Heart left ventricle (tissue), 16 donors: ENCODE measurements at regions not wholly inside any gene's neighbourhood (a gene's known extent, or its start where the extent isn't known, plus 50 kb on each side); places are given as distances from the start of the nearest gene placed in this dataset.

Experiments
- ATAC-seq, 4 donors: fragments of 200-7000 bp; cut with Tn5 transposase; one replicate each; pipeline ENCODE4 v1.9.1; 2020 to 2022; ENCODE audit warnings: moderate library complexity in 4 of 4, mild to moderate bottlenecking in 3 of 4, moderate number of reproducible peaks in 1 of 4
- DNase-seq, 5 donors: peaks; one replicate each; pipeline ENCODE4 v3.0.0-alpha.2; 2020
- H3K27ac ChIP-seq, 12 donors: fragments of 200-600 bp; sonication (generic) in 4 of 12; one replicate each; pipeline versions ENCODE4 v1.5.0 to v1.8.0; 2016 to 2022; ENCODE audit warnings: mild to moderate bottlenecking in 2 of 12
- H3K27me3 ChIP-seq, 9 donors: fragments of 200-600 bp; sonication (generic) in 2 of 9; one replicate each; pipeline versions ENCODE4 v1.5.1 to v1.8.0; 2016 to 2022; ENCODE audit warnings: mild to moderate bottlenecking in 3 of 9
- H3K36me3 ChIP-seq, 9 donors: fragments of 200-600 bp; sonication (generic) in 2 of 9; one replicate each; pipeline versions ENCODE4 v1.5.0 to v1.8.0; 2018 to 2022; ENCODE audit warnings: mild to moderate bottlenecking in 2 of 9
- H3K4me1 ChIP-seq, 12 donors: fragments of 200-600 bp; sonication (generic) in 4 of 12; one replicate each; pipeline versions ENCODE4 v1.5.0 to v1.8.0; 2016 to 2022; ENCODE audit warnings: mild to moderate bottlenecking in 3 of 12
- H3K4me3 ChIP-seq, 12 donors: fragments of 200-600 bp; sonication (generic) in 4 of 12; one replicate each; pipeline versions ENCODE4 v1.5.0 to v1.8.0; 2017 to 2022; ENCODE audit warnings: mild to moderate bottlenecking in 9 of 12, moderate library complexity in 4 of 12
- H3K9me3 ChIP-seq, 12 donors: fragments of 200-600 bp; sonication (generic) in 4 of 12; one replicate each; pipeline versions ENCODE4 v1.5.0 to v1.8.0; 2016 to 2022; ENCODE audit warnings: mild to moderate bottlenecking in 1 of 12
- POLR2A ChIP-seq, 2 donors: fragments of 450-650 bp; IDR thresholded peaks; one replicate each; pipeline ENCODE4 v1.6.1; 2017; ENCODE audit warnings: antibody characterized with exemption in 2 of 2, mild to moderate bottlenecking in 2 of 2, moderate library complexity in 2 of 2
- WGBS, 4 donors: extraction: QIAGEN DNeasy Blood & Tissue Kit in 2 of 4; methylation state at CpG; one replicate each; pipeline versions ENCODE4 v1.1.5 to v1.1.7; 2013 to 2018; 5-methylcytosine and 5-hydroxymethylcytosine counted together
- intact Hi-C, 10 donors: fragments of 100-400 bp; cut with DNase I; formaldehyde crosslinking; loops; one replicate each; pipeline versions ENCODE4 v1.11.1 to v1.14.2; 2022
- TF ChIP-seq, protein P1 (sequence below), 12 donors: fragments of 200-600 bp; sonication (generic) in 4 of 12; IDR thresholded peaks; one replicate each; pipeline versions ENCODE4 v1.5.0 to v1.8.0; 2018 to 2022; ENCODE audit warnings: antibody characterized with exemption in 12 of 12, mild to moderate bottlenecking in 5 of 12
- donor health status: ischemic (EF 13 %, LVEDD 7.1; RV severe dilation, severe dysfunction).
- donor health status: healthy with polysubstance abuse.
- donor health status: DM: no; HTN: yes; CAD: no.
- donor health status: DM: no; HTN: no; CAD: no.
- donor health status: ischemic (EF 25% LVEDD 6.9; RV normal size, moderate dysfunction).
- donor health status: ischemic (EF 25% LVEDD 5.7; RV mildly dilated, moderate dysfunction).
- donor health status: healthy.
- donor health status: DM: yes; HTN: yes; CAD: no.
- donor health status: ischemic (EF 35%, LVEDD 5.7; RV mildly dilated, moderate dysfunction).
- donor health status: nonischemic (EF 11% LVEDD 7.7; RV severe dilation, severe dysfunction).
- donor health status: DM: yes; HTN: yes; CAD: no.
- donor health status: PGD.
- donor health status: ischemic (EF 29% LVEDD 5.4; RV normal size, mild dysfunction).
- donor health status: nonischemic (EF 23%, LVEDD 6.1; RV moderate dilation, normal function).

DNA sequence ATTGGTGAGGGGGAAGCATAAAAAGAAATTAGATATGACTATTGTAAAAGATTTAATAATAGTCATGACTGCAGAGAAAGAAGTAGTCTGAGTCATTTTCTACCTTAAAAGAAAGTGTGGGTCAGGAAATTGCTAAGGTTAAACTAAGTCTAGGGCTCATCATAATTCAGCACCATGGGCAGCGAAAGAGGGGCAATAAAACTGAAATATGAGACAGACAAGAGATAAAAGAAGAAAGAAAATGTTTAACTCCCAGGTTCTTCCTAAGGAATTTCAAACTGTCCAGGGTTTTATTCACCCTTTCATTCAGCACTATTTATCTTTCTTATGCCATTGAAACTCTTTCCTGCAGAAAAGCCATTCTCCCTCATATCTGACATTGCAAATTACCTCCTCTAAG, 114.4 kb upstream of the API5 start:
- WGBS, 4 donors: 33 to 67% (median 49%) methylated on average over 1 of the region's 1 CpG
- Histone ChIP-seq H3K4me3 (no peak overlapping the region), H3K27ac (no peak overlapping the region), H3K36me3 (no peaks in the 10 kb centered on the region), H3K27me3 (no peaks in the 10 kb centered on the region), H3K9me3 (peaks cover 0 to 3% (median 0%) of the 10 kb centered on the region in 12 donors), H3K4me1 (no peaks in the 10 kb centered on the region)
- no peak for ATAC-seq
- no peak for TF ChIP-seq POLR2A (IDR thresholded peaks at IDR 0.05)
- TF ChIP-seq, protein P1, sequence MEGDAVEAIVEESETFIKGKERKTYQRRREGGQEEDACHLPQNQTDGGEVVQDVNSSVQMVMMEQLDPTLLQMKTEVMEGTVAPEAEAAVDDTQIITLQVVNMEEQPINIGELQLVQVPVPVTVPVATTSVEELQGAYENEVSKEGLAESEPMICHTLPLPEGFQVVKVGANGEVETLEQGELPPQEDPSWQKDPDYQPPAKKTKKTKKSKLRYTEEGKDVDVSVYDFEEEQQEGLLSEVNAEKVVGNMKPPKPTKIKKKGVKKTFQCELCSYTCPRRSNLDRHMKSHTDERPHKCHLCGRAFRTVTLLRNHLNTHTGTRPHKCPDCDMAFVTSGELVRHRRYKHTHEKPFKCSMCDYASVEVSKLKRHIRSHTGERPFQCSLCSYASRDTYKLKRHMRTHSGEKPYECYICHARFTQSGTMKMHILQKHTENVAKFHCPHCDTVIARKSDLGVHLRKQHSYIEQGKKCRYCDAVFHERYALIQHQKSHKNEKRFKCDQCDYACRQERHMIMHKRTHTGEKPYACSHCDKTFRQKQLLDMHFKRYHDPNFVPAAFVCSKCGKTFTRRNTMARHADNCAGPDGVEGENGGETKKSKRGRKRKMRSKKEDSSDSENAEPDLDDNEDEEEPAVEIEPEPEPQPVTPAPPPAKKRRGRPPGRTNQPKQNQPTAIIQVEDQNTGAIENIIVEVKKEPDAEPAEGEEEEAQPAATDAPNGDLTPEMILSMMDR (IDR thresholded peaks at IDR 0.05): no peak
- no peak for DNase-seq
- intact Hi-C loops: no loop called here

DNA sequence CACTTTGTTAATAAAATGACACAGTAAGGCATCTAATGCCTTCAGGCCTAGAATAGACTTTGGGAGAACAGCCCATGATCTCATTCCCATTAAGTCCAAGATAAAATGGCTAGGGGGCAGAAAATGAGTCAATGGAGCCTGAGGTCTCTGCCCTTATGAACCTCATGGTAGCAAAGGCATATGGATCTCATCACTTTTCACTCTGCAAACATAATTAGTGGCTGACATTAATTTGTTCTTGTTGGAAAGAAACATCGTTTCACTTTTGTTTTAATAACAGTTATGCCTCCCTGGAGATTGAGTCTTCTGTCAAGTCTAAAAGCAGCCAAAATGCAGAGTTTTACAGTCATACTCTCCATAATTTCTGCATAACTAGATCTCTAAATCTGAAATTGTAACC, 111.8 kb upstream of the API5 start:
- Histone ChIP-seq H3K36me3 (no peaks in the 10 kb centered on the region), H3K27ac (no peak overlapping the region), H3K9me3 (peaks cover 0 to 4% (median 0%) of the 10 kb centered on the region in 12 donors), H3K4me1 (no peaks in the 10 kb centered on the region), H3K27me3 (no peaks in the 10 kb centered on the region), H3K4me3 (no peak overlapping the region)
- TF ChIP-seq, protein P1 (IDR thresholded peaks at IDR 0.05): no peak
- ATAC-seq: no peak
- intact Hi-C loops: no loop called here
- 33 to 57% (median 47%) methylated on average over 1 of the region's 1 CpG for WGBS, 4 donors
- no peak for DNase-seq

DNA sequence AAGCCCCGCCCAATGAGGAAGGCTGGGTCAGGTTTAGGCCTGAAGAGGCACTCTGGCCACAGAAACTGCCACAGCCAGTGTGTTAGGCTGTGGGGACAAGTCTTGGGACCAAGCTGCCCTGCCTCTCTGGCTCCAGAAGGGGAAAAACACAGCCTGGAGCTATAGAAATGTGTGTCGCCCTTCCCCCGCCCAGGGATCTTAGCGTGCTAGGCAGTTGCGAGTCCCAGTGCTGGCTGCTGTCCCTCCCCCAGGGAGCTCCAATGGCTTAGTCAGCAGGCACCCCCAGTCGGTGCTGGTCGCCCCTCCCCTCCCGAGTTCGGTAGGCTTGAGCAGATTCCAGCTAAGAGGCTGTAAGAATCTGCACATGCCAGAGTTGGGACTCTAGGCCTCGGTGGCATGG, 99.5 kb upstream of the API5 start:
- 61 to 100% (median 62%) methylated on average over 1 to 10 of the region's 10 CpGs for WGBS, 4 donors
- Histone ChIP-seq H3K9me3 (peaks cover 0 to 23% (median 5%) of the 10 kb centered on the region in 12 donors), H3K4me3 (no peak overlapping the region), H3K36me3 (no peaks in the 10 kb centered on the region), H3K27me3 (no peaks in the 10 kb centered on the region), H3K27ac (no peak overlapping the region), H3K4me1 (no peaks in the 10 kb centered on the region)
- ATAC-seq: no peak
- TF ChIP-seq, protein P1 (IDR thresholded peaks at IDR 0.05): no peak
- TF ChIP-seq POLR2A (IDR thresholded peaks at IDR 0.05): no peak
- DNase-seq: no peak
- intact Hi-C loops: no loop called here

DNA sequence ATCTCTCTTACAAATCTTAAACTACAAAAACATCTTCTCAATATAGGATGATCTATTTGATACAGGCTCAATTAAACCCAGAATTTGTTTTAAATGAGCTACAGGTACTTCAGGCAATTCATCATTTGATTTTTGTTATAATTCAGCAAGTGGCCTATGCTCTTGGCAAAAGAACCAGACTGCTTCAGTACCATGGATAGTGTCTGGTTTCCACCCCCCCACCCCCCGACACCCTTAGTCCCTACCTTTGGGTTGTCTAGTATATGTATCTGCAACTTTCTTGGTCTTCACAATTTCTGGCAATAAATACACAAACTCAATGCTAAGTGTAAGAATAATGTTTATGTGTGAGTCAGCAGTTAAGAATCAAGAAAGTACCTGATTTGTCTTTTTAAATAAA, 97.3 kb upstream of the API5 start:
- TF ChIP-seq POLR2A (IDR thresholded peaks at IDR 0.05): no peak
- TF ChIP-seq, protein P1 (IDR thresholded peaks at IDR 0.05): no peak
- no peaks in the 10 kb centered on the region for H3K27me3 ChIP-seq
- H3K27ac ChIP-seq: no peak overlapping the region
- H3K4me1 ChIP-seq: no peaks in the 10 kb centered on the region
- H3K4me3 ChIP-seq: no peak overlapping the region
- no peaks in the 10 kb centered on the region for H3K36me3 ChIP-seq
- intact Hi-C loops: no loop called here
- DNase-seq: no peak
- 15 to 65% (median 25%) methylated on average over 1 of the region's 1 CpG for WGBS, 4 donors
- H3K9me3 ChIP-seq: peaks cover 0 to 16% (median 2%) of the 10 kb centered on the region in 12 donors
- no peak for ATAC-seq
